ENCODE measurements at regions not wholly inside any gene's neighbourhood (a gene's known extent, or its start where the extent isn't known, plus 50 kb on each side); places are given as distances from the start of the nearest gene placed in this dataset.
"Not testable (repeated sequence)": the region's sequence is repeated elsewhere in the genome, so short reads cannot be mapped to it uniquely, and the experiment has no call there.

- no peak for DNase-seq
Observed at GRCh38 chr1:188822248-188822647, 1655.4 kb downstream of the BRINP3 start.

- DNase-seq, result no peak
Observed at GRCh38 chr1:188825471-188825870, 1652.2 kb downstream of the BRINP3 start.

GRCh38 chr1:188826800-188827199, 1650.9 kb downstream of the BRINP3 start:
- no peak for DNase-seq

GRCh38 chr1:188827400-188827799, 1650.3 kb downstream of the BRINP3 start:
- no peak for DNase-seq

- DNase-seq, result not testable (repeated sequence)
Observed at GRCh38 chr1:188841111-188841696, 1636.5 kb downstream of the BRINP3 start.

GRCh38 chr1:188846468-188846867, 1631.2 kb downstream of the BRINP3 start:
- DNase-seq, result no peak

GRCh38 chr1:188857526-188858087, 1620.1 kb downstream of the BRINP3 start:
- no peak for DNase-seq

- DNase-seq, result no peak
Observed at GRCh38 chr1:188867614-188868013, 1610.0 kb downstream of the BRINP3 start.

GRCh38 chr1:188871164-188871563, 1606.5 kb downstream of the BRINP3 start:
- DNase-seq, result no peak

- DNase-seq, result no peak
Observed at GRCh38 chr1:188872376-188872775, 1605.3 kb downstream of the BRINP3 start.

- no peak for DNase-seq
Observed at GRCh38 chr1:188877668-188878067, 1600.0 kb downstream of the BRINP3 start.

- no peak for DNase-seq
Observed at GRCh38 chr1:188888386-188888785, 1589.3 kb downstream of the BRINP3 start.

- no peak for DNase-seq
Observed at GRCh38 chr1:188889166-188889565, 1588.5 kb downstream of the BRINP3 start.

- DNase-seq, result no peak
Observed at GRCh38 chr1:188891958-188892357, 1585.7 kb downstream of the BRINP3 start.

- DNase-seq, result no peak
Observed at GRCh38 chr1:188895611-188896010, 1582.1 kb downstream of the BRINP3 start.

- no peak for DNase-seq
Observed at GRCh38 chr1:188903241-188903640, 1574.4 kb downstream of the BRINP3 start.

- no peak for DNase-seq
Observed at GRCh38 chr1:188904201-188904600, 1573.5 kb downstream of the BRINP3 start.

- DNase-seq, result no peak
Observed at GRCh38 chr1:188906921-188907641, 1570.6 kb downstream of the BRINP3 start.

- DNase-seq, result no peak
Observed at GRCh38 chr1:188930382-188930781, 1547.3 kb downstream of the BRINP3 start.

GRCh38 chr1:188931506-188931905, 1546.2 kb downstream of the BRINP3 start:
- no peak for DNase-seq

- DNase-seq, result no peak
Observed at GRCh38 chr1:188937965-188938551, 1539.6 kb downstream of the BRINP3 start.

- no peak for DNase-seq
Observed at GRCh38 chr1:188941986-188942385, 1535.7 kb downstream of the BRINP3 start.

- no peak for DNase-seq
Observed at GRCh38 chr1:188949701-188950100, 1528.0 kb downstream of the BRINP3 start.
